Right hindlimb (tissue), 1 donor: ENCODE measurements at regions not wholly inside any gene's neighbourhood (a gene's known extent, or its start where the extent isn't known, plus 50 kb on each side); places are given as distances from the start of the nearest gene placed in this dataset.

Experiments used
- DNase-seq: peaks from one replicate; pipeline ENCODE4 v3.0.0-alpha.2; 2018

- no peak for DNase-seq
Observed at GRCh38 chr12:28885928-28886327, 263.1 kb upstream of the FAR2 start.

- DNase-seq: no peak
Observed at GRCh38 chr12:28887461-28887990, 261.6 kb upstream of the FAR2 start.

GRCh38 chr12:28890664-28891063 is 258.4 kb upstream of the FAR2 start:
- DNase-seq: no peak

- DNase-seq: no peak
Observed at GRCh38 chr12:28891126-28891525, 258.0 kb upstream of the FAR2 start.

- DNase-seq: no peak
Observed at GRCh38 chr12:28893365-28893764, 255.7 kb upstream of the FAR2 start.

- DNase-seq: no peak
Observed at GRCh38 chr12:28893856-28894255, 255.2 kb upstream of the FAR2 start.

GRCh38 chr12:28896421-28896820 is 252.7 kb upstream of the FAR2 start:
- DNase-seq: no peak

- no peak for DNase-seq
Observed at GRCh38 chr12:28898038-28898437, 251.0 kb upstream of the FAR2 start.

- DNase-seq: no peak
Observed at GRCh38 chr12:28899951-28900350, 249.1 kb upstream of the FAR2 start.

- DNase-seq: no peak
Observed at GRCh38 chr12:28905220-28905955, 243.7 kb upstream of the FAR2 start.

GRCh38 chr12:28908646-28909045 is 240.4 kb upstream of the FAR2 start:
- DNase-seq: no peak

- DNase-seq: no peak
Observed at GRCh38 chr12:28909291-28909690, 239.8 kb upstream of the FAR2 start.

- no peak for DNase-seq
Observed at GRCh38 chr12:28925719-28926376, 223.2 kb upstream of the FAR2 start.

GRCh38 chr12:28930704-28931103 is 218.4 kb upstream of the FAR2 start:
- no peak for DNase-seq

GRCh38 chr12:28933176-28933575 is 215.9 kb upstream of the FAR2 start:
- DNase-seq: no peak

GRCh38 chr12:28933864-28934527 is 215.1 kb upstream of the FAR2 start:
- no peak for DNase-seq

- DNase-seq: no peak
Observed at GRCh38 chr12:28936221-28936620, 212.9 kb upstream of the FAR2 start.

- no peak for DNase-seq
Observed at GRCh38 chr12:28936711-28937110, 212.4 kb upstream of the FAR2 start.

GRCh38 chr12:28937196-28937595 is 211.9 kb upstream of the FAR2 start:
- DNase-seq: no peak

- DNase-seq: no peak
Observed at GRCh38 chr12:28938056-28938455, 211.0 kb upstream of the FAR2 start.

GRCh38 chr12:28938581-28939235 is 210.4 kb upstream of the FAR2 start:
- DNase-seq: peak; percentile 33

- DNase-seq: no peak
Observed at GRCh38 chr12:28939427-28939826, 209.7 kb upstream of the FAR2 start.

- no peak for DNase-seq
Observed at GRCh38 chr12:28941248-28941647, 207.8 kb upstream of the FAR2 start.
